H9 (cell line): ENCODE measurements at regions not wholly inside any gene's neighbourhood (a gene's known extent, or its start where the extent isn't known, plus 50 kb on each side); places are given as distances from the start of the nearest gene placed in this dataset.

Experiments
- DNase-seq: peaks from one replicate; pipeline ENCODE4 v3.0.0-alpha.2; 2017
- H2AFZ ChIP-seq: one replicate; pipeline ENCODE4 v1.6.1; 2013; ENCODE audit warnings: mild to moderate bottlenecking, low read length, control low read depth, moderate library complexity
- H2AK5ac ChIP-seq: 2 replicates; pipeline ENCODE4 v1.6.1; 2013; ENCODE audit warnings: low read length, control low read depth, mixed read lengths; ENCODE audit not compliant: insufficient read length
- H2BK120ac ChIP-seq: one replicate; pipeline ENCODE4 v1.6.1; 2013; ENCODE audit warnings: low read depth, mild to moderate bottlenecking, low read length, control low read depth, inconsistent platforms; ENCODE audit not compliant: poor library complexity, severe bottlenecking
- H2BK12ac ChIP-seq: 2 replicates; pipeline ENCODE4 v1.6.1; 2013; ENCODE audit warnings: low read length, control low read depth, mixed read lengths, low read depth; ENCODE audit not compliant: insufficient read length
- H2BK15ac ChIP-seq: 2 replicates; pipeline ENCODE4 v1.6.1; 2013; ENCODE audit warnings: low read depth, low read length, control low read depth
- H2BK20ac ChIP-seq: one replicate; pipeline ENCODE4 v1.6.1; 2013; ENCODE audit warnings: low read depth, mild to moderate bottlenecking, low read length, control low read depth, inconsistent platforms; ENCODE audit not compliant: poor library complexity, severe bottlenecking
- H2BK5ac ChIP-seq: 2 replicates; pipeline ENCODE4 v1.6.1; 2013; ENCODE audit warnings: low read length, control low read depth, mixed read lengths; ENCODE audit not compliant: insufficient read length
- H3K14ac ChIP-seq: 2 replicates; pipeline ENCODE4 v1.6.1; 2013; ENCODE audit warnings: low read length, control low read depth; ENCODE audit not compliant: insufficient read depth
- H3K18ac ChIP-seq: 2 replicates; pipeline ENCODE4 v1.6.1; 2013; ENCODE audit warnings: low read depth, mild to moderate bottlenecking, mixed read lengths, low read length, control low read depth; ENCODE audit not compliant: insufficient read length
- H3K23ac ChIP-seq: 2 replicates; pipeline ENCODE4 v1.6.1; 2013; ENCODE audit warnings: low read length, control low read depth, mixed read lengths, low read depth; ENCODE audit not compliant: insufficient read length
- H3K23me2 ChIP-seq: 2 replicates; pipeline ENCODE4 v1.6.1; 2013; ENCODE audit warnings: low read depth, mild to moderate bottlenecking, mixed read lengths, low read length, control low read depth; ENCODE audit not compliant: insufficient read length, poor library complexity, severe bottlenecking
- H3K27ac ChIP-seq: 2 replicates; pipeline ENCODE4 v1.5.1; 2013; ENCODE audit warnings: low read length, control low read depth, mixed read lengths, low read depth; ENCODE audit not compliant: insufficient read length
- H3K27me3 ChIP-seq: 2 replicates; pipeline ENCODE4 v1.6.1; 2013; ENCODE audit warnings: low read length, control low read depth, inconsistent platforms; ENCODE audit not compliant: insufficient read depth
- H3K4ac ChIP-seq: 2 replicates; pipeline ENCODE4 v1.6.1; 2013; ENCODE audit warnings: low read depth, mild to moderate bottlenecking, control low read depth, inconsistent platforms, low read length, moderate library complexity
- H3K4me1 ChIP-seq: 2 replicates; pipeline ENCODE4 v1.6.1; 2013; ENCODE audit warnings: low read length, control low read depth, inconsistent platforms; ENCODE audit not compliant: insufficient read depth
- H3K4me2 ChIP-seq: 2 replicates; pipeline ENCODE4 v1.6.1; 2013; ENCODE audit warnings: low read length, control low read depth, mixed read lengths; ENCODE audit not compliant: insufficient read length, insufficient read depth
- H3K56ac ChIP-seq: 2 replicates; pipeline ENCODE4 v1.6.1; 2013; ENCODE audit warnings: low read depth, mild to moderate bottlenecking, mixed read lengths, low read length, control low read depth; ENCODE audit not compliant: insufficient read length
- H3K79me1 ChIP-seq: 2 replicates; pipeline ENCODE4 v1.6.1; 2013; ENCODE audit warnings: low read depth, mild to moderate bottlenecking, moderate library complexity, low read length, control low read depth, inconsistent platforms; ENCODE audit not compliant: insufficient read depth, poor library complexity, severe bottlenecking
- H3K79me2 ChIP-seq: 2 replicates; pipeline ENCODE4 v1.6.1; 2013; ENCODE audit warnings: low read length, control low read depth, inconsistent platforms; ENCODE audit not compliant: insufficient read depth
- H3K9ac ChIP-seq: 2 replicates; pipeline ENCODE4 v1.6.1; 2013; ENCODE audit warnings: low read length, control low read depth, mixed read lengths; ENCODE audit not compliant: insufficient read length; ENCODE audit errors: extremely low read depth
- H3K9me3 ChIP-seq: one replicate; pipeline ENCODE4 v1.6.1; 2013; ENCODE audit warnings: low read depth, low read length, inconsistent platforms; ENCODE audit not compliant: control insufficient read depth
- H3T11ph ChIP-seq: one replicate; pipeline ENCODE4 v1.6.1; 2013; ENCODE audit warnings: mild to moderate bottlenecking, low read length, control low read depth, inconsistent platforms
- H4K20me1 ChIP-seq: one replicate; pipeline ENCODE4 v1.6.1; 2013; ENCODE audit not compliant: control insufficient read depth, insufficient read length, insufficient read depth
- H4K5ac ChIP-seq: 2 replicates; pipeline ENCODE4 v1.6.1; 2013; ENCODE audit warnings: low read depth, mild to moderate bottlenecking, mixed read lengths, low read length, control low read depth; ENCODE audit not compliant: insufficient read length
- H4K8ac ChIP-seq: replicated peaks from 2 replicates; pipeline ENCODE4 v1.6.1; 2013; ENCODE audit warnings: low read length, control low read depth, mixed read lengths, low read depth; ENCODE audit not compliant: insufficient read length
- H4K91ac ChIP-seq: 2 replicates; pipeline ENCODE4 v1.6.1; 2013; ENCODE audit warnings: low read depth, mild to moderate bottlenecking, moderate library complexity, mixed read lengths, low read length, control low read depth; ENCODE audit not compliant: insufficient read length
- H3K27ac Mint-ChIP-seq, 3 experiments: 2 replicates in 2 of 3; 3 replicates in 1 of 3; pipeline ENCODE4 v1.8.0; 2020 to 2021; ENCODE audit warnings: mixed read lengths in 3 of 3, mild to moderate bottlenecking in 1 of 3, moderate library complexity in 1 of 3
- H3K27me3 Mint-ChIP-seq: 2 replicates; pipeline ENCODE4 v1.8.0; 2021; ENCODE audit warnings: low read depth, mild to moderate bottlenecking, moderate library complexity, mixed read lengths
- H3K36me3 Mint-ChIP-seq, 3 experiments: 2 replicates in 2 of 3; 3 replicates in 1 of 3; pipeline ENCODE4 v1.8.0; 2020 to 2021; ENCODE audit warnings: low read depth in 3 of 3, mixed read lengths in 3 of 3; ENCODE audit not compliant: insufficient read depth in 1 of 3
- H3K4me1 Mint-ChIP-seq, 2 experiments: 2 replicates each; pipeline ENCODE4 v1.8.0; 2020; ENCODE audit warnings: mixed read lengths in 2 of 2
- H3K4me3 Mint-ChIP-seq, 2 experiments: 2 replicates in 1 of 2; 3 replicates in 1 of 2; pipeline ENCODE4 v1.8.0; 2020 to 2021; ENCODE audit warnings: mild to moderate bottlenecking in 2 of 2, mixed read lengths in 2 of 2, moderate library complexity in 1 of 2
- H3K9me3 Mint-ChIP-seq, 2 experiments: 2 replicates in 1 of 2; 3 replicates in 1 of 2; pipeline ENCODE4 v1.8.0; 2020; ENCODE audit warnings: mild to moderate bottlenecking in 2 of 2, mixed read lengths in 2 of 2, moderate library complexity in 1 of 2
- WGBS: extraction: QIAGEN DNeasy Blood & Tissue Kit; methylation state at CpG from one replicate; pipeline ENCODE4 v1.1.7; 2013; ENCODE audit warnings: missing lambda C conversion rate, low lambda C conversion rate, mixed read lengths; ENCODE audit not compliant: insufficient read length; ENCODE audit errors: extremely low coverage; 5-methylcytosine and 5-hydroxymethylcytosine counted together
- TF ChIP-seq, protein P1 (sequence below): fragments of 200-600 bp; sonication (generic); conservative IDR thresholded peaks from 3 replicates; pipeline ENCODE4 v1.8.0; 2021; ENCODE audit warnings: antibody characterized with exemption, mild to moderate bottlenecking

DNA sequence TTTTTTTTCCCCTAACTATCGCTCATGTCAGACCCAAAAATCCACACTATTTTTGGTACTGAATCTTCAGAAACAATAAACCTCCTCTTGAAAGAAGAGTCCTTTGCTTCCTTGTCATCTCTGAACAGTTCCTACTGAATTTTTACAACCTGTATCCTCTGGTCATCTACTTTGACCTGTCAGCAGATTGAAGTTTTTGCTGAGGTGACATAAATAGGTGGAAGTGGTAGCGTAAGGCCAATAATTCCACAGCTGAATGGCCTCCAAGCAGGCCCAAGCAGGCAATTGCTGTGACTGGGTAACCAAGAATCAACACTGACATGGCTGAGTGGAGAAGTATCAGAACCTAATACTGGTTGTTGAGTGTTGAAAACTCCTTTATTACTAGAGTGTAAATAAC lies 117.4 kb upstream of the MAGI2 start:
- H3K4ac ChIP-seq = no peak overlapping the region
- no peak overlapping the region for H2BK20ac ChIP-seq
- no peak overlapping the region for H4K8ac ChIP-seq
- Mint-ChIP-seq H3K27ac (no peak overlapping the region), H3K27me3 (no peaks in the 10 kb centered on the region), H3K4me3 (no peak overlapping the region), H3K9me3 (peaks cover 6 to 7% of the 10 kb centered on the region in 2 experiments; a peak in 4 of 5 replicates), H3K36me3 (peaks cover 0 to 4% (median 2%) of the 10 kb centered on the region in 3 experiments; a peak in 2 of 7 replicates), H3K4me1 (no peaks in the 10 kb centered on the region)
- H2BK120ac ChIP-seq = no peak overlapping the region
- no peaks in the 10 kb centered on the region for H3K27me3 ChIP-seq
- H3K9me3 ChIP-seq = no peaks in the 10 kb centered on the region
- H3T11ph ChIP-seq = no peak overlapping the region
- H3K79me1 ChIP-seq = no peaks in the 10 kb centered on the region
- H3K23ac ChIP-seq = no peak overlapping the region
- no peaks in the 10 kb centered on the region; the same call in 1 of the 2 replicates for H3K79me2 ChIP-seq
- no peak overlapping the region for H2BK5ac ChIP-seq
- H3K56ac ChIP-seq = no peak overlapping the region
- no peak overlapping the region for H4K5ac ChIP-seq
- H2BK15ac ChIP-seq = no peak overlapping the region
- no peak overlapping the region for H4K91ac ChIP-seq
- no peak overlapping the region for H2BK12ac ChIP-seq
- no peak overlapping the region for H3K18ac ChIP-seq
- TF ChIP-seq, protein P1, sequence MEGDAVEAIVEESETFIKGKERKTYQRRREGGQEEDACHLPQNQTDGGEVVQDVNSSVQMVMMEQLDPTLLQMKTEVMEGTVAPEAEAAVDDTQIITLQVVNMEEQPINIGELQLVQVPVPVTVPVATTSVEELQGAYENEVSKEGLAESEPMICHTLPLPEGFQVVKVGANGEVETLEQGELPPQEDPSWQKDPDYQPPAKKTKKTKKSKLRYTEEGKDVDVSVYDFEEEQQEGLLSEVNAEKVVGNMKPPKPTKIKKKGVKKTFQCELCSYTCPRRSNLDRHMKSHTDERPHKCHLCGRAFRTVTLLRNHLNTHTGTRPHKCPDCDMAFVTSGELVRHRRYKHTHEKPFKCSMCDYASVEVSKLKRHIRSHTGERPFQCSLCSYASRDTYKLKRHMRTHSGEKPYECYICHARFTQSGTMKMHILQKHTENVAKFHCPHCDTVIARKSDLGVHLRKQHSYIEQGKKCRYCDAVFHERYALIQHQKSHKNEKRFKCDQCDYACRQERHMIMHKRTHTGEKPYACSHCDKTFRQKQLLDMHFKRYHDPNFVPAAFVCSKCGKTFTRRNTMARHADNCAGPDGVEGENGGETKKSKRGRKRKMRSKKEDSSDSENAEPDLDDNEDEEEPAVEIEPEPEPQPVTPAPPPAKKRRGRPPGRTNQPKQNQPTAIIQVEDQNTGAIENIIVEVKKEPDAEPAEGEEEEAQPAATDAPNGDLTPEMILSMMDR = no peak
- no peaks in the 10 kb centered on the region for H4K20me1 ChIP-seq
- no peak overlapping the region for H3K9ac ChIP-seq
- no peak overlapping the region for H3K14ac ChIP-seq
- no peaks in the 10 kb centered on the region for H3K4me1 ChIP-seq
- H3K4me2 ChIP-seq = no peak overlapping the region
- H3K27ac ChIP-seq = no peak overlapping the region
- no peaks in the 10 kb centered on the region for H3K23me2 ChIP-seq
- WGBS = no CpG with 5 or more reads among the region's 2 CpGs
- no peak overlapping the region for H2AFZ ChIP-seq
- no peak overlapping the region for H2AK5ac ChIP-seq
- DNase-seq = no peak
